ENCODE measurements at regions not wholly inside any gene's neighbourhood (a gene's known extent, or its start where the extent isn't known, plus 50 kb on each side); places are given as distances from the start of the nearest gene placed in this dataset.

GRCh38 chr3:10732292-10732691, 83.7 kb upstream of the SLC6A11 start:
- TF ChIP-seq POLR2AphosphoS5 (IDR thresholded peaks at IDR 0.05; ENCODE audit: borderline replicate concordance, low read depth, low read length): no peak
- TF ChIP-seq EZH2 (IDR thresholded peaks at IDR 0.05): no peak
- no peak for TF ChIP-seq FOXP2 (optimal IDR thresholded peaks at IDR 0.05; ENCODE audit: control extremely low read depth, extremely low read length, insufficient read depth)
